AG09309 (cell line): ENCODE measurements at regions not wholly inside any gene's neighbourhood (a gene's known extent, or its start where the extent isn't known, plus 50 kb on each side); places are given as distances from the start of the nearest gene placed in this dataset.

ENCODE experiments used
- DNase-seq: peaks from one replicate; pipeline ENCODE4 v3.0.0-alpha.2; 2010; ENCODE audit warnings: low read depth
- H3K4me3 ChIP-seq: 2 replicates; pipeline ENCODE4 v1.5.1; 2011; ENCODE audit warnings: mild to moderate bottlenecking, low read depth, low read length, moderate library complexity; ENCODE audit not compliant: control insufficient read depth
- TF ChIP-seq, protein P1 (sequence below): IDR thresholded peaks from 2 replicates; pipeline ENCODE4 v1.5.1; 2011; ENCODE audit warnings: mild to moderate bottlenecking, low read depth, low read length, inconsistent platforms; ENCODE audit not compliant: insufficient read depth, control insufficient read depth; ENCODE audit errors: missing control alignments

DNA sequence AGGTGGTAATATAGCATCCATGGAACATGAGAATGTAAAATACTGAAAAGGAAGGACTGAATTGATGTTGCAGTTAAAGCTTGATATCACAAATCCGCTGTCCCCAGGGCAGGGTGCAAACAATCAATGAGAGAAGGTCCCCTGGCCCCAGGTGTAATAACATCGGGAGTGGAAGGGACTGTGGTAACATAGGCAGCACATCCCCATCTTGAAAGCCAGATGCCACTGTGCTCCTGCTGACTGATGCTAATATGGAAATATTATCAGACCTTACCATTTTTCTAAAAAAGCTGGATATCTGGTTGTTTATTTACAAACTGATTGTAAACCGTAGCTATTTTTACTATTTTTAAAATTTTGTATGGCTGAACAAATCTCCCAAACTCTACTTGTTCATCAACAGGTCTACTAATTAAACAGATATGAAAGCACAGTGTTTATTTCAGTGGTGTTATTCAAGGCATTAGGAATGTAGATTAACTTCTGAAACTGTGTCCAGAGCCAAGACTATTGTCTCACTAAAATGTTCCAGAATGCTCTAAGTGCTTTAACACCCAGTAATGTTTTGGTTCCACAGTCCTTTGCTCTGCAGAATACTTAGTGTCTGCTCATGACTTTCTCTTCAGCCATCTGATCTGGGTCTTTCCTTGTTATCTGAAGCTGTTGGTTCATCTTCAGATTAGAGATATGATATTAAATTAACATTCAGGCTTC, 386.0 kb upstream of the RARB start:
- DNase-seq = no peak
- no peak overlapping the region for H3K4me3 ChIP-seq
- TF ChIP-seq, protein P1, sequence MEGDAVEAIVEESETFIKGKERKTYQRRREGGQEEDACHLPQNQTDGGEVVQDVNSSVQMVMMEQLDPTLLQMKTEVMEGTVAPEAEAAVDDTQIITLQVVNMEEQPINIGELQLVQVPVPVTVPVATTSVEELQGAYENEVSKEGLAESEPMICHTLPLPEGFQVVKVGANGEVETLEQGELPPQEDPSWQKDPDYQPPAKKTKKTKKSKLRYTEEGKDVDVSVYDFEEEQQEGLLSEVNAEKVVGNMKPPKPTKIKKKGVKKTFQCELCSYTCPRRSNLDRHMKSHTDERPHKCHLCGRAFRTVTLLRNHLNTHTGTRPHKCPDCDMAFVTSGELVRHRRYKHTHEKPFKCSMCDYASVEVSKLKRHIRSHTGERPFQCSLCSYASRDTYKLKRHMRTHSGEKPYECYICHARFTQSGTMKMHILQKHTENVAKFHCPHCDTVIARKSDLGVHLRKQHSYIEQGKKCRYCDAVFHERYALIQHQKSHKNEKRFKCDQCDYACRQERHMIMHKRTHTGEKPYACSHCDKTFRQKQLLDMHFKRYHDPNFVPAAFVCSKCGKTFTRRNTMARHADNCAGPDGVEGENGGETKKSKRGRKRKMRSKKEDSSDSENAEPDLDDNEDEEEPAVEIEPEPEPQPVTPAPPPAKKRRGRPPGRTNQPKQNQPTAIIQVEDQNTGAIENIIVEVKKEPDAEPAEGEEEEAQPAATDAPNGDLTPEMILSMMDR = no peak

GRCh38 chr3:25043177-25043576, 384.9 kb upstream of the RARB start:
- H3K4me3 ChIP-seq = no peak overlapping the region
- TF ChIP-seq, protein P1 = no peak
- no peak for DNase-seq

GRCh38 chr3:25043749-25044148, 384.3 kb upstream of the RARB start:
- no peak for DNase-seq

DNA sequence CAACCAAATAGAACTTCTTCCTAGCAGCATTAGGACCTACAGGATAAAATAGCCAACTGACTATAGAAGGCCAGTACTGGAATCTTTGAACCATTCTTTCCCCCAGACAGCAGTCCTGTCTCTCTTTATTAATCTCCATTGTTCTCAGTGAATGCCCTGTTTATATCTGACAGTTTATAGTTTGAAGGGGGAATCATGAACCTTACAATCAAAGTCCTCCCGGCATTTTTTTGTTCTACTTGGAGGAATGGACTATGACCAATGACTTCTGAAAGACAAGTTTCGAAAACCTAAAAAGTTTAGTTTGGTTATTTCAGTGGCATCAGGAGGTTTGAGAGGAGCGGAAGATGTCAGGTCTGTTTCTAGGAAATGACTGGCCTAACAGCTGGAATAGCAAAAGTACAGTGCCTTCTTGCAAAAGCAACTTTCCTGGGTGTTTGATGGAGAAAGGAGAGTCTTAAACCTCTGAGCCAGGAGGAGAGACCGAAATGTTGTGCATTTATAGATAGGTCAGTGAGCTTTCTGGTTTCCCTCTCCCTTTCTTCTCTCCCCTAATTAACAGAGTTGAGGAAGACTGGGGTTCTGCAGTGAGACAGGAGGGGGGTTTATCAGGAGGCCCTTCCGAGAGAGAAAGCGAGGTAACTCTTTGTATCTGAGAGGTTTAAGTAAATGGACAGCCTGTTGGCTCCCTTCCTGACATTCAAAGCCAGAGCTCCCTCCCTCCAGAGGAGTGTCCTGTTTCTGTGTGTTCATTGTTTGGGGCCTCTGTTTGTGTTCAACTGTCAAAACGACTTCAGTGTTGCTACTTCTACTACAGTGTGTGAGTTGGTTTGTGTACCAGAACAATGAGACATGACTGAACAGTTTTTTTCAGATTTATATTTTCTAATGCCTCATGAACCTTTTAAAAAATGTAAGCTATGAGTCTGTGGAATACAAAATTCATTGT, 383.0 kb upstream of the RARB start:
- TF ChIP-seq, protein P1 = no peak
- H3K4me3 ChIP-seq = no peak overlapping the region
- DNase-seq = no peak

More at GRCh38 chr3:25043749-25044148, 384.3 kb upstream of the RARB start:
- TF ChIP-seq, protein P1 = no peak
- H3K4me3 ChIP-seq = no peak overlapping the region

DNA sequence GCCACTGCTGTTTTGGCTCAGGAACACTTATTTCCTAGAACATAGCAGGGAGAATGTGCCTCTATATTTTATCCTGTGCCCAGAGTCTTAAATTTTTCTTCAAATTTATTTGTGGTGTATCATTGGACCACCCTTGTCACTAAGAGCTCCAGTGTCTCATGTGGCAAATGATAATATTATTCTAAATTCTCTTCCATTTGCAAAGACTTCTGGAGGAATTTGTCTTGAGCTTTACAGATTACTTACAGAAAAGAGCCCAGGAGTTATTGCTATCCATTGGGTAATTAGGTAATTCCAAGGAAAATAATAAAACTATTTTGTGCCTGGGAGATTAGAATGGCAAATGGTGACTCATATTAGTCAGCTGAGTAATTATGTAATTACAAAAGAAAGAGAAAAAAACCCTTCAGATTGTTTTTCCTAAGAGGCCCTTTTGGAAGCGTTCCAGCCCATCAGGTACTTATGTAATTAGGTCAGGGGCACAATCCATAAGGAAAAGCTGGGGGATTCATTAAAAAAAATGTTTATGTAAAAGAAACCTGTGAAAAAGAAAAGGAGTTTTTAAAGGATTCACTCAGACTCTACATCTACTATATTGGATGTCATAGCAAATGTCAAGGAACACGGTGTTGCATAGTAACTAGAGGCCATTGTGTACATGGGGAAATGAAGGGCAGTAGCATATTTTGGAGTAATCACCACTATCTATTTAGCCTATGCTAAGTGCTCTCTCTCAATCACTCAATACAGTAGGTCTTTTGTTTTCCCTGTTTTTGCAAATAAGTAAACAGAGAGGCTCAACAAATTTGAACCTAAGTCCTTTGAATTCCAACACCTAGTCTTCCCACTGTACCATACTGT, 380.9 kb upstream of the RARB start:
- no peak overlapping the region for H3K4me3 ChIP-seq
- no peak for DNase-seq
- TF ChIP-seq, protein P1 = no peak

GRCh38 chr3:25049304-25049703, 378.8 kb upstream of the RARB start:
- no peak for DNase-seq
- no peak overlapping the region for H3K4me3 ChIP-seq
- TF ChIP-seq, protein P1 = no peak
